ENCODE measurements at regions not wholly inside any gene's neighbourhood (a gene's known extent, or its start where the extent isn't known, plus 50 kb on each side); places are given as distances from the start of the nearest gene placed in this dataset.

DNA sequence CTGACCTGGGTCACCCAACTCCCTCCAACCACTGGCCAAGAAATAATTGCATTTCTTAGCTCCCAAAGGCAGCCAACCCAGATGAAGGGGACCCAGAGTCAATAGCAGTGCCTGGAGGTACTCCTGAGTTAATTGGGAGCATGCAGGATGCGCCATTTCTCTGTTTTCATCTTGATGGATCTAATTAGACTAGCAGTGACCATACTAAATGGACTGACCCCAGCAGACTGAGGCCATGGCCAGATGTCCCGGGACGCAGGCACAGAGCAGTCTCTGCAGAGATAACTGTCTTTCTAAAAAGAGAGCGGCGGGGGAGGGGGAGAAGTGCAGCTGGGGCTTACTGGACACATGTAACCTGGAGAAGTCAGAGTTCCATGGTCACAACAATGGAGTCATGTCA is 53.2 kb upstream of the CMKLR1 start:
- TF ChIP-seq, protein P1, sequence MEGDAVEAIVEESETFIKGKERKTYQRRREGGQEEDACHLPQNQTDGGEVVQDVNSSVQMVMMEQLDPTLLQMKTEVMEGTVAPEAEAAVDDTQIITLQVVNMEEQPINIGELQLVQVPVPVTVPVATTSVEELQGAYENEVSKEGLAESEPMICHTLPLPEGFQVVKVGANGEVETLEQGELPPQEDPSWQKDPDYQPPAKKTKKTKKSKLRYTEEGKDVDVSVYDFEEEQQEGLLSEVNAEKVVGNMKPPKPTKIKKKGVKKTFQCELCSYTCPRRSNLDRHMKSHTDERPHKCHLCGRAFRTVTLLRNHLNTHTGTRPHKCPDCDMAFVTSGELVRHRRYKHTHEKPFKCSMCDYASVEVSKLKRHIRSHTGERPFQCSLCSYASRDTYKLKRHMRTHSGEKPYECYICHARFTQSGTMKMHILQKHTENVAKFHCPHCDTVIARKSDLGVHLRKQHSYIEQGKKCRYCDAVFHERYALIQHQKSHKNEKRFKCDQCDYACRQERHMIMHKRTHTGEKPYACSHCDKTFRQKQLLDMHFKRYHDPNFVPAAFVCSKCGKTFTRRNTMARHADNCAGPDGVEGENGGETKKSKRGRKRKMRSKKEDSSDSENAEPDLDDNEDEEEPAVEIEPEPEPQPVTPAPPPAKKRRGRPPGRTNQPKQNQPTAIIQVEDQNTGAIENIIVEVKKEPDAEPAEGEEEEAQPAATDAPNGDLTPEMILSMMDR (IDR thresholded peaks at IDR 0.05) = no peak
- no peak for TF ChIP-seq POLR2AphosphoS5 (IDR thresholded peaks at IDR 0.05; ENCODE audit: low read depth, low read length)
